GM21529 (cell line): ENCODE measurements at regions not wholly inside any gene's neighbourhood (a gene's known extent, or its start where the extent isn't known, plus 50 kb on each side); places are given as distances from the start of the nearest gene placed in this dataset.

Experiments used
- ATAC-seq: cut with Tn5 transposase; IDR thresholded peaks from one replicate; pipeline ENCODE4 v1.9.1; 2021; ENCODE audit not compliant: unreplicated experiment

- no peak for ATAC-seq
These were observed 63.4 kb upstream of the SIRPG start for GRCh38 chr20:1720845-1721475.

DNA sequence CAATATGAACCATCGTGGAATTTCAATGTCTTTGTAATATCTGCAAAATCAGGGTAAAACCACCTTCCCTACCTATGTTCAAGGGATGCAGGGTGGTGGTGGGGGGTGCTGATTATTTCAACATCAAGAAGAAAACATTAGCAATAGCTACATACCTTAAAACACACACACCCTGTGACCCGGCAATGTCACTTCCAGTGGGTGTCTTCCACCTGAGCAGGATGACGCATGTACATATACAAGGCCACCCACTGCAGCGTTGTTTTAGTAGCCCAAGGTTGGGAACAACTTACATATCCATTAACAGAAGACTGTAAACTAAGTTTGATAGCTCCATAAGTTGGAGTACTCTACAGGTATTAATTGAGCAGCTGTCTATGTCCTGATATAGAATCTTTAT lies 62.6 kb upstream of the SIRPG start:
- ATAC-seq: no peak

- no peak for ATAC-seq
These were observed 61.2 kb upstream of the SIRPG start for GRCh38 chr20:1718604-1719384.

GRCh38 chr20:1712634-1713624 lies 55.4 kb upstream of the SIRPG start:
- ATAC-seq: no peak

- ATAC-seq: no peak
These were observed 54.4 kb upstream of the SIRPG start for GRCh38 chr20:1711826-1712601.

GRCh38 chr20:1711266-1711665 lies 53.7 kb upstream of the SIRPG start:
- ATAC-seq: no peak

DNA sequence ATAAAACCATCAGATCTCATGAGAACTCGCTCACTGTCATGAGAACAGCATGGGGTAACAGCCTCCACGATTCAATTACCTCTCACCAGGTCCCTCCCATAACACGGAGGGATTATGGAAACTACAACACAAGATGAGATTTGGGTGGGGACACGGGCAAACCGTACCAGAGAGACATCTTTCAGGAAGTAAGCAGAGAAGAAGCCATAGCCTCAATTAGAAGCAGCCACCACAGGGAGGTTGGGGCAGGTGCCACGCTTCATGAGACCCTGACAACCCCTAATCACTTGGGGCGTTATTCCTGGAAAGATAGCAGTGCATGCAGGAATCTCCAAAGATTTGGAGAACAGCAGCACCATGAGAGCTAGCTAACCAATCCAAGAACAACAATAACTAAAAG lies 52.9 kb upstream of the SIRPG start:
- no peak for ATAC-seq

GRCh38 chr20:1707588-1708449 lies 50.2 kb upstream of the SIRPG start:
- no peak for ATAC-seq
